Mammary epithelial cell (primary cell): ENCODE measurements at regions not wholly inside any gene's neighbourhood (a gene's known extent, or its start where the extent isn't known, plus 50 kb on each side); places are given as distances from the start of the nearest gene placed in this dataset.

Experiments
- EZH2 ChIP-seq: IDR thresholded peaks from 2 replicates; pipeline ENCODE4 v1.6.1; 2012; ENCODE audit warnings: low read length, inconsistent platforms, borderline replicate concordance
- TF ChIP-seq, protein P1 (sequence below), 2 donors: IDR thresholded peaks in 1 of 2; conservative IDR thresholded peaks in 1 of 2; 2 replicates each; pipeline ENCODE4 v1.5.1; 2011 to 2012; ENCODE audit warnings: inconsistent platforms in 2 of 2, low read length in 2 of 2, mild to moderate bottlenecking in 2 of 2, control low read depth in 1 of 2, low read depth in 1 of 2; ENCODE audit not compliant: insufficient read depth in 1 of 2; ENCODE audit errors: extremely low read depth in 1 of 2

DNA sequence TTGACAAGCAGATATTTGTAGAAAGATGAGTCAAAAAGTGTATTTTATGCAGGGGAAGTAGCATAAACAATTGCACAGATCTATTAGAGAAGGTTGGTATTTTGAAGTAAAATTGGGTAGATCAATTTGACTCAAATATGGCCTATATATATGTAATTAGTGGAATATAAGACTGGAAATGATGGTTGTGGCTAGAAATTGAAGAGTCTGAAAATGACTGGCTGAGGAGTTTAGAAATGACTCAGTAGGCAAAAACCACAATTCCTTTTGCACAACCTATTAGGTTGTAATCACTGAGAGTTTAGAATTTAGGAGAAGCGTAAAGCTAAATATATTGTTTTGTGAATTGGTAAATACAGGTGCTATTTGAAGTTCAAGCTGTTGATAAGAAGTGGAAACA lies 622.6 kb upstream of the PCDH20 start:
- TF ChIP-seq, protein P1, sequence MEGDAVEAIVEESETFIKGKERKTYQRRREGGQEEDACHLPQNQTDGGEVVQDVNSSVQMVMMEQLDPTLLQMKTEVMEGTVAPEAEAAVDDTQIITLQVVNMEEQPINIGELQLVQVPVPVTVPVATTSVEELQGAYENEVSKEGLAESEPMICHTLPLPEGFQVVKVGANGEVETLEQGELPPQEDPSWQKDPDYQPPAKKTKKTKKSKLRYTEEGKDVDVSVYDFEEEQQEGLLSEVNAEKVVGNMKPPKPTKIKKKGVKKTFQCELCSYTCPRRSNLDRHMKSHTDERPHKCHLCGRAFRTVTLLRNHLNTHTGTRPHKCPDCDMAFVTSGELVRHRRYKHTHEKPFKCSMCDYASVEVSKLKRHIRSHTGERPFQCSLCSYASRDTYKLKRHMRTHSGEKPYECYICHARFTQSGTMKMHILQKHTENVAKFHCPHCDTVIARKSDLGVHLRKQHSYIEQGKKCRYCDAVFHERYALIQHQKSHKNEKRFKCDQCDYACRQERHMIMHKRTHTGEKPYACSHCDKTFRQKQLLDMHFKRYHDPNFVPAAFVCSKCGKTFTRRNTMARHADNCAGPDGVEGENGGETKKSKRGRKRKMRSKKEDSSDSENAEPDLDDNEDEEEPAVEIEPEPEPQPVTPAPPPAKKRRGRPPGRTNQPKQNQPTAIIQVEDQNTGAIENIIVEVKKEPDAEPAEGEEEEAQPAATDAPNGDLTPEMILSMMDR (conservative IDR thresholded peaks at IDR 0.05 in 1 of 2, IDR thresholded peaks at IDR 0.05 in 1 of 2; ENCODE audit: extremely low read depth in 1 of 2, insufficient read depth in 1 of 2, low read depth in 1 of 2, low read length in 2 of 2), result no peak
- TF ChIP-seq EZH2, result no peak
